GM12874 (cell line): ENCODE measurements at regions not wholly inside any gene's neighbourhood (a gene's known extent, or its start where the extent isn't known, plus 50 kb on each side); places are given as distances from the start of the nearest gene placed in this dataset.

ENCODE experiments used
- TF ChIP-seq, protein P1 (sequence below): IDR thresholded peaks from 2 replicates; pipeline ENCODE4 v1.5.1; 2011; ENCODE audit warnings: low read depth, mild to moderate bottlenecking, control low read depth, low read length, moderate library complexity; ENCODE audit not compliant: insufficient read depth

DNA sequence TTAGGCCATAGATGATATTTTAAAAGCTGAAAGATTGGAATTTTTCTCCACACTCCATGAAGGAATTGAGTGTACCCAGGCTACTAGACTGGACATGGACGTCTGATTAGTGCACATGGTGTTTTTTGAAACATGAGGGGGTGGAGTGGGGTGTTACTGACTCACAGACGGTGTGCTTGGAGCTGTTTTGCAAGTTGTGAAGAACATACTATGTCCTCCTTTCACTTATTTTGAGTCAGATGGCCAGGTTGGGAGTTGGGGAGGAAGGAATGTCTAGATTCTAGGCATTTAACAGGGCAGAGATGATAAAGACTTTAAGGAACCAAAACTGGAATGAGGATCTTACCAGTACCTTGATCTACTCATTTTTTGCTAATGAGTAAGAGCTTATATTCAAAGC, 158.1 kb upstream of the MTNR1B start:
- TF ChIP-seq, protein P1, sequence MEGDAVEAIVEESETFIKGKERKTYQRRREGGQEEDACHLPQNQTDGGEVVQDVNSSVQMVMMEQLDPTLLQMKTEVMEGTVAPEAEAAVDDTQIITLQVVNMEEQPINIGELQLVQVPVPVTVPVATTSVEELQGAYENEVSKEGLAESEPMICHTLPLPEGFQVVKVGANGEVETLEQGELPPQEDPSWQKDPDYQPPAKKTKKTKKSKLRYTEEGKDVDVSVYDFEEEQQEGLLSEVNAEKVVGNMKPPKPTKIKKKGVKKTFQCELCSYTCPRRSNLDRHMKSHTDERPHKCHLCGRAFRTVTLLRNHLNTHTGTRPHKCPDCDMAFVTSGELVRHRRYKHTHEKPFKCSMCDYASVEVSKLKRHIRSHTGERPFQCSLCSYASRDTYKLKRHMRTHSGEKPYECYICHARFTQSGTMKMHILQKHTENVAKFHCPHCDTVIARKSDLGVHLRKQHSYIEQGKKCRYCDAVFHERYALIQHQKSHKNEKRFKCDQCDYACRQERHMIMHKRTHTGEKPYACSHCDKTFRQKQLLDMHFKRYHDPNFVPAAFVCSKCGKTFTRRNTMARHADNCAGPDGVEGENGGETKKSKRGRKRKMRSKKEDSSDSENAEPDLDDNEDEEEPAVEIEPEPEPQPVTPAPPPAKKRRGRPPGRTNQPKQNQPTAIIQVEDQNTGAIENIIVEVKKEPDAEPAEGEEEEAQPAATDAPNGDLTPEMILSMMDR, result no peak

DNA sequence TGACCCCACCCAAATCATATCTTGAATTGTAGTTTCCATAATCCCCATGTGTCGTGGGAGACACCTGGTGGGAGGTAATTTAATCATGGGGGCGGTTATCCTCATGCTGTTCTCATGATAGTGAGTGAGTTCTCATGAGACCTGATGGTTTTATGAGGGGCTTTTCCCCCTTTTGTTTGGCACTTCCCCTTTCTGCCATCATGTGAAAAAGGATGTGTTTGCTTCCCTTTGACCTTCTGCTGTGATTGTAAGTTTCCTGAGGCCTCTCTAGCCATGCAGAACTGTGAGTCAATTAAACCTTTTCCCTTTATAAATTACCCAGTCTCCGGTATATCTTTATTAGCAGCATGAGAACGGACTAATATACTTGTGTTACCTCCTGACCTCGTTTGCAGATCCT, 156.6 kb upstream of the MTNR1B start:
- TF ChIP-seq, protein P1, result no peak

DNA sequence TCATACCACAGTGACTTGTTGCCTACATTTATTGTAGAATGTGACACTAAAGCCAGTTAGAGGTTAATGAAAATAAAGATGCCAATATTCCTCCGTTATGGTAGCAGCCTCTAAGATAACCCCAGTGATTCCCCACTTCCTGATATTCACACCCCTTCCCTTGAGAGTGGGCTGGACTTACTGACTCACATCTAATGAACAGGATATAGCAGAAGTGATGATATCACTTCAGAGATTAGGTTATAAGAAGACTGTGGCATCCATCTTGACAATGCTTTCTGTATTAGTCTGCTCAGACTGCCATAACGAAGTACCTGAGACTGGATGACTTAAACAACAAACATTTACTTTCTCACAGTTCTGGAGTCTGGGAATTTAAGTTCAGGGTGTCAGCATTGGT, 149.6 kb upstream of the MTNR1B start:
- TF ChIP-seq, protein P1, result no peak

DNA sequence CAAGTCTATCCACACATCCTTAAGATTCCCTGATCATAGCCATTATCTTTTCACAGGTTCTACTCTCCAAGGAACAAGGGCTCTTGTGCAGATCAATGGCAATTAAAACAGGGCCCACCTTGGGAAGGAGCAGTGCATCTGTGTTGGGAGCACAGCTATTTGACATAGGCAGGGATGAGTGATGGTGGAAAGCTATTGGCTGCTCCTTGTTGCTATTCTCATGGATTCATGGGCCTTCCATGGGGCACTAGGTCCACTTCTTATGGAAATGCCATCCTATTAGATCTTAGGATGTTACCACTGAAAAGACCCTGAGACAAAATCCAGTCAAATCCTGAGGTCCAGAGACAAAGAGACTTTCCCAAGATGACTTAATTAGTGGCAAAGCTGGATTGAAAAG, 148.6 kb upstream of the MTNR1B start:
- TF ChIP-seq, protein P1, result no peak

DNA sequence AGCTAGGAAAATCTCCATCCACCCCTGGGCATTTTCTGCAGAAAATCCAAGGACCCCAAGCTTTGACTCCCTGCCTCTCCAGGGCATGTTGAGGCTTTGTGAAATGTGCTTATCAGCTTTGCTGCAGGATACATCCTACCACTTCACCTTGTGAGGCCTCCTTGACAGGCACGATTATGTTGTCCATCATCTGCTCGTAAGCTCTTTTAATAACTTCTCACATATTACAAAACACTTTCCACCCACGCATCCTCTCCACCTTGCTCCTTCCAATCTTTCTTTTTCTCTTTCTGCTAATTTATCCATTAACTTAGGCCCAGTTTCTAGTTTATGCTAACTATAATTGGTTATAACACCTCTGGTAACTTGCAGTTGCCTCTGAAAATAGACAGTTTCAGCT, 147.0 kb upstream of the MTNR1B start:
- TF ChIP-seq, protein P1, result no peak

DNA sequence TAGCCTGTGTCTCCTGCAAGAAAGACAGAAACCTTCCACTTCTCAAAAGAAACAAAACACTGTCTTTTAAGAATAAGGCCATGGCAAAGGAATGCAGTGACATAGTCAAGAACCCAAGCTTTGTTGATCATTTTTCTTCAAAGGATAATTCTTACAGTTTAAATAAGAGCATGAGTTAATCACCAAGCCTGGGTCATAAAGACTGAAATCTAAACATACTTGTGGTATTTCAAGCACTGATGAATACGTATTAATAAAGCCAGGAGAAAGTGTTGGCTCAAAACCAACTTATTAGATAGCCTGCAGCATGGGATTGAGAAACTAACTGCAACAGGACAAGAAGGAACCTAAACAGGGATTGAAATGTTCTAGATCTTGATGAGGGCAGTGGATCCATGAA, 143.3 kb upstream of the MTNR1B start:
- TF ChIP-seq, protein P1, result no peak

DNA sequence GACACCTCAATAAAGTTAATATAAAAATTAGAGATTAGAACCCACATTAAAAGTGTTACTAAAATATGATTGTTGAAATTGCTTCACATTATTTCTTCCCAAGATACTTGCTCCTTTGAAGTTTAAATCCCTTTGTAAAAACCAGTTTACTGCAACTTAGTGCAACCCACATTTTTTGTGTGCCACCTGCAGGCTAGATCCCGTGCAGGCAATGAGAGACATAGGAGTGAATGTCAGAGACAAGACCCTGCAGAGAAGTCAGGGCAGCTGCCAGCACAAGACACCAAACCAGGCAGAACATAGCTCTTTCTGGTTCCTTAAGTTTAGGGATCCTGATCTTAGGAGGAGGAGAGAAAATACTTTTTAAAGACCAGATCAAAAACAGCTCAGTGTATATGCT, 142.8 kb upstream of the MTNR1B start:
- TF ChIP-seq, protein P1, result no peak

DNA sequence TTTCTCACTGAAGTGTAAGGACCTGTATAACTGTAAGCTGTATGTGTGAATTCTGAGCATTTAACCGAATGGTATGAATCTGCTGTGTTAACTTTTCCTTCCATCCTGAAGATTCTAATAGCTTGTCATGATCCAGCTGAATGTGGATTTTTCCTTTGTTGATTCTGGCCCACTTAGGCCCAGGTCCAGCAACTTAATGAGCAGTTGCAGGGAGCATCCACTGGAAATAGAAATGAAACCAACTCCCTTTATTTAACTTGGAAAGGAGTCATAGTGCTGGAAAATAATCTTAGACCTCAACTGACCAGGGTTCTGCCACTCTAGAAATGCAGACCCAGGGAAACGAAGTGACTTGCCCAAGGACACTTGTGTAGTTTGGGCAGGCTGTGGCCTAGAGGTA, 142.3 kb upstream of the MTNR1B start:
- TF ChIP-seq, protein P1, result no peak
